Immature natural killer cell (primary cell): ENCODE measurements at regions not wholly inside any gene's neighbourhood (a gene's known extent, or its start where the extent isn't known, plus 50 kb on each side); places are given as distances from the start of the nearest gene placed in this dataset.

ENCODE experiments used
- DNase-seq, 3 donors: peaks; one replicate each; pipeline ENCODE4 v3.0.0; 2022; ENCODE audit warnings: mixed read lengths in 1 of 3
- H3K27ac Mint-ChIP-seq, 6 donors: one replicate each; pipeline ENCODE4 v1.8.0; 2020; ENCODE audit warnings: mixed read lengths in 6 of 6, mild to moderate bottlenecking in 5 of 6, inconsistent platforms in 4 of 6, moderate library complexity in 3 of 6
- H3K27me3 Mint-ChIP-seq, 3 donors: one replicate each; pipeline ENCODE4 v1.8.0; 2020 to 2021; ENCODE audit warnings: low read depth in 3 of 3, mild to moderate bottlenecking in 3 of 3, mixed read lengths in 3 of 3, moderate library complexity in 3 of 3, inconsistent platforms in 1 of 3
- H3K36me3 Mint-ChIP-seq, 3 donors: one replicate each; pipeline ENCODE4 v1.8.0; 2020; ENCODE audit warnings: mixed read lengths in 3 of 3, inconsistent platforms in 2 of 3, mild to moderate bottlenecking in 2 of 3
- H3K4me1 Mint-ChIP-seq, 2 donors: one replicate each; pipeline ENCODE4 v1.8.0; 2020; ENCODE audit warnings: inconsistent platforms in 2 of 2, mild to moderate bottlenecking in 2 of 2, mixed read lengths in 2 of 2, moderate library complexity in 1 of 2
- H3K4me3 Mint-ChIP-seq, 5 donors: one replicate each; pipeline ENCODE4 v1.8.0; 2020; ENCODE audit warnings: mild to moderate bottlenecking in 5 of 5, mixed read lengths in 5 of 5, inconsistent platforms in 3 of 5, moderate library complexity in 3 of 5
- H3K9me3 Mint-ChIP-seq, 6 donors: one replicate each; pipeline ENCODE4 v1.8.0; 2020; ENCODE audit warnings: mild to moderate bottlenecking in 6 of 6, mixed read lengths in 6 of 6, inconsistent platforms in 4 of 6, moderate library complexity in 3 of 6

- Mint-ChIP-seq H3K27ac (no peak overlapping the region), H3K27me3 (peaks cover 0 to 13% (median 6%) of the 10 kb centered on the region in 3 donors), H3K36me3 (no peaks in the 10 kb centered on the region), H3K9me3 (no peaks in the 10 kb centered on the region), H3K4me3 (no peak overlapping the region), H3K4me1 (peaks cover 0 to 1% of the 10 kb centered on the region in 2 donors)
- no peak for DNase-seq
Observed at GRCh38 chr16:86219655-86220445, 290.5 kb upstream of the FOXF1 start.

GRCh38 chr16:86220561-86220960 is 289.8 kb upstream of the FOXF1 start:
- no peaks in the 10 kb centered on the region for H3K36me3 Mint-ChIP-seq
- H3K9me3 Mint-ChIP-seq, result no peaks in the 10 kb centered on the region
- no peak overlapping the region for H3K4me3 Mint-ChIP-seq
- H3K27me3 Mint-ChIP-seq, result peaks cover 0 to 13% (median 6%) of the 10 kb centered on the region in 3 donors
- no peaks in the 10 kb centered on the region for H3K4me1 Mint-ChIP-seq
- DNase-seq, result no peak
- no peak overlapping the region for H3K27ac Mint-ChIP-seq

GRCh38 chr16:86221085-86221484 is 289.2 kb upstream of the FOXF1 start:
- Mint-ChIP-seq H3K27ac (no peak overlapping the region), H3K27me3 (peaks cover 0 to 11% (median 6%) of the 10 kb centered on the region in 3 donors), H3K4me3 (no peak overlapping the region), H3K9me3 (no peaks in the 10 kb centered on the region), H3K36me3 (no peaks in the 10 kb centered on the region), H3K4me1 (no peaks in the 10 kb centered on the region)
- no peak for DNase-seq

GRCh38 chr16:86222547-86222946 is 287.8 kb upstream of the FOXF1 start:
- Mint-ChIP-seq H3K36me3 (no peaks in the 10 kb centered on the region), H3K27me3 (peaks cover under 1 to 13% (median 6%) of the 10 kb centered on the region in 3 donors), H3K4me1 (no peaks in the 10 kb centered on the region), H3K4me3 (no peak overlapping the region), H3K9me3 (no peaks in the 10 kb centered on the region), H3K27ac (no peak overlapping the region)
- DNase-seq, result no peak

GRCh38 chr16:86222965-86223551 is 287.3 kb upstream of the FOXF1 start:
- Mint-ChIP-seq H3K4me1 (no peaks in the 10 kb centered on the region), H3K27me3 (peaks cover 3 to 15% (median 6%) of the 10 kb centered on the region in 3 donors), H3K36me3 (no peaks in the 10 kb centered on the region), H3K27ac (no peak overlapping the region), H3K4me3 (no peak overlapping the region), H3K9me3 (no peaks in the 10 kb centered on the region)
- DNase-seq, result no peak

GRCh38 chr16:86224126-86224525 is 286.2 kb upstream of the FOXF1 start:
- no peak for DNase-seq
- Mint-ChIP-seq H3K27ac (no peak overlapping the region), H3K9me3 (no peaks in the 10 kb centered on the region), H3K4me3 (no peak overlapping the region), H3K4me1 (no peaks in the 10 kb centered on the region), H3K27me3 (peaks cover 3 to 17% (median 6%) of the 10 kb centered on the region in 3 donors), H3K36me3 (no peaks in the 10 kb centered on the region)

GRCh38 chr16:86224629-86225028 is 285.7 kb upstream of the FOXF1 start:
- Mint-ChIP-seq H3K4me1 (no peaks in the 10 kb centered on the region), H3K36me3 (no peaks in the 10 kb centered on the region), H3K9me3 (no peaks in the 10 kb centered on the region), H3K27me3 (peaks cover 3 to 17% (median 6%) of the 10 kb centered on the region in 3 donors), H3K4me3 (no peak overlapping the region), H3K27ac (no peak overlapping the region)
- DNase-seq, result no peak

- Mint-ChIP-seq H3K9me3 (no peaks in the 10 kb centered on the region), H3K27me3 (peaks cover 2 to 14% (median 3%) of the 10 kb centered on the region in 3 donors), H3K4me3 (no peak overlapping the region), H3K4me1 (no peaks in the 10 kb centered on the region), H3K36me3 (no peaks in the 10 kb centered on the region), H3K27ac (no peak overlapping the region)
- DNase-seq, result no peak
Observed at GRCh38 chr16:86225905-86226371, 284.4 kb upstream of the FOXF1 start.

GRCh38 chr16:86227041-86227440 is 283.3 kb upstream of the FOXF1 start:
- Mint-ChIP-seq H3K9me3 (no peaks in the 10 kb centered on the region), H3K36me3 (no peaks in the 10 kb centered on the region), H3K4me3 (no peak overlapping the region), H3K27ac (no peak overlapping the region), H3K27me3 (peaks cover 0 to 14% (median 3%) of the 10 kb centered on the region in 3 donors), H3K4me1 (no peaks in the 10 kb centered on the region)
- no peak for DNase-seq

- no peaks in the 10 kb centered on the region for H3K9me3 Mint-ChIP-seq
- H3K4me1 Mint-ChIP-seq, result no peaks in the 10 kb centered on the region
- no peak for DNase-seq
- H3K4me3 Mint-ChIP-seq, result no peak overlapping the region
- H3K27ac Mint-ChIP-seq, result no peak overlapping the region
- peaks cover 0 to 10% (median 3%) of the 10 kb centered on the region in 3 donors for H3K27me3 Mint-ChIP-seq
- peaks cover 0 to under 1% (median 0%) of the 10 kb centered on the region in 3 donors for H3K36me3 Mint-ChIP-seq
Observed at GRCh38 chr16:86227801-86228200, 282.5 kb upstream of the FOXF1 start.

- DNase-seq, result no peak
- Mint-ChIP-seq H3K27me3 (peaks cover 0 to 7% (median 3%) of the 10 kb centered on the region in 3 donors), H3K4me3 (no peak overlapping the region), H3K36me3 (peaks cover 0 to 3% (median 0%) of the 10 kb centered on the region in 3 donors), H3K9me3 (no peaks in the 10 kb centered on the region), H3K27ac (no peak overlapping the region), H3K4me1 (no peaks in the 10 kb centered on the region)
Observed at GRCh38 chr16:86228713-86229112, 281.6 kb upstream of the FOXF1 start.

GRCh38 chr16:86229283-86229682 is 281.0 kb upstream of the FOXF1 start:
- DNase-seq, result no peak
- Mint-ChIP-seq H3K4me1 (no peaks in the 10 kb centered on the region), H3K27ac (no peak overlapping the region), H3K36me3 (peaks cover 0 to 3% (median 0%) of the 10 kb centered on the region in 3 donors), H3K27me3 (peaks cover 0 to 7% (median 3%) of the 10 kb centered on the region in 3 donors), H3K9me3 (no peaks in the 10 kb centered on the region), H3K4me3 (no peak overlapping the region)

GRCh38 chr16:86229866-86230656 is 280.3 kb upstream of the FOXF1 start:
- no peak overlapping the region for H3K4me3 Mint-ChIP-seq
- H3K27me3 Mint-ChIP-seq, result peaks cover 0 to 7% (median 3%) of the 10 kb centered on the region in 3 donors
- peaks cover 0 to 3% (median 0%) of the 10 kb centered on the region in 3 donors for H3K36me3 Mint-ChIP-seq
- no peak for DNase-seq
- no peak overlapping the region for H3K27ac Mint-ChIP-seq
- H3K4me1 Mint-ChIP-seq, result no peaks in the 10 kb centered on the region
- H3K9me3 Mint-ChIP-seq, result no peaks in the 10 kb centered on the region
